B cell (primary cell): ENCODE measurements at regions not wholly inside any gene's neighbourhood (a gene's known extent, or its start where the extent isn't known, plus 50 kb on each side); places are given as distances from the start of the nearest gene placed in this dataset.

Source experiments
- ATAC-seq: fragments of 200-7000 bp; cut with Tn5 transposase; one replicate; pipeline ENCODE4 v1.10.0; 2021; ENCODE audit warnings: low read depth, mild to moderate bottlenecking, moderate number of reproducible peaks, moderate library complexity
- CTCF ChIA-PET: fragments of 350-600 bp; sonication (Branson Sonifier 250); formaldehyde crosslinking; loops from one replicate; lab custom pipeline; 2021; ENCODE audit warnings: antibody characterized with exemption, inconsistent platforms; lab: Charles Lee
- POLR2A ChIA-PET: fragments of 350-600 bp; sonication (Branson Sonifier 250); formaldehyde crosslinking; loops from one replicate; lab custom pipeline; 2021; ENCODE audit warnings: antibody characterized with exemption; lab: Charles Lee
- DNase-seq: peaks from one replicate; pipeline ENCODE4 v3.0.0; 2013
- H2AFZ ChIP-seq: 2 replicates; pipeline ENCODE4 v1.6.1; 2012; ENCODE audit warnings: mild to moderate bottlenecking, low read depth, low read length; ENCODE audit not compliant: insufficient read depth, poor library complexity, severe bottlenecking
- H3K27ac ChIP-seq, 2 donors: 1 replicate in 1 of 2; 2 replicates in 1 of 2; pipeline ENCODE4 v1.5.1; 2012 to 2013; ENCODE audit warnings: low read length in 2 of 2, mild to moderate bottlenecking in 2 of 2, moderate library complexity in 1 of 2
- H3K27me3 ChIP-seq, 4 experiments: fragments of 200-600 bp in 1 of 4; sonication (generic) in 1 of 4; replicated peaks in 1 of 4; 1 replicate in 2 of 4; 2 replicates in 2 of 4; pipeline versions ENCODE4 v1.6.1 to v1.7.0; 2013 to 2016; ENCODE audit warnings: low read length in 3 of 4, mild to moderate bottlenecking in 2 of 4, mixed read lengths in 1 of 4, moderate library complexity in 1 of 4; ENCODE audit not compliant: insufficient read depth in 4 of 4, control insufficient read depth in 3 of 4; ENCODE audit errors: control extremely low read depth in 1 of 4
- H3K36me3 ChIP-seq, 2 experiments: replicated peaks in 1 of 2; 1 replicate in 1 of 2; 2 replicates in 1 of 2; pipeline versions ENCODE4 v1.6.1 to v1.7.1; 2013; ENCODE audit warnings: low read length in 1 of 2; ENCODE audit not compliant: insufficient read depth in 2 of 2, control insufficient read depth in 1 of 2; ENCODE audit errors: control extremely low read depth in 1 of 2, extremely low read depth in 1 of 2
- H3K4me1 ChIP-seq, 2 donors: fragments of 200-600 bp in 1 of 2; sonication (generic) in 1 of 2; 1 replicate in 1 of 2; 2 replicates in 1 of 2; pipeline versions ENCODE4 v1.5.1 to v1.6.1; 2013 to 2017; ENCODE audit warnings: low read length in 2 of 2; ENCODE audit not compliant: control insufficient read depth in 2 of 2, insufficient read depth in 2 of 2
- H3K4me2 ChIP-seq: replicated peaks from 2 replicates; pipeline ENCODE3; 2012; ENCODE audit warnings: mild to moderate bottlenecking, low read depth, low read length; ENCODE audit not compliant: poor library complexity, severe bottlenecking
- H3K4me3 ChIP-seq, 5 experiments: fragments of 200-600 bp in 1 of 5; sonication (generic) in 1 of 5; 1 replicate in 3 of 5; 2 replicates in 2 of 5; pipeline versions ENCODE4 v1.5.1 to v1.7.0; 2011 to 2016; ENCODE audit warnings: low read length in 4 of 5, mild to moderate bottlenecking in 4 of 5, low read depth in 2 of 5, control low read depth in 1 of 5, moderate library complexity in 1 of 5; ENCODE audit not compliant: insufficient read depth in 1 of 5; ENCODE audit errors: control extremely low read depth in 1 of 5, extremely low read depth in 1 of 5
- H3K79me2 ChIP-seq: fragments of 200-600 bp; sonication (generic); one replicate; pipeline ENCODE4 v1.6.0; 2016; ENCODE audit warnings: low read length; ENCODE audit not compliant: control insufficient read depth, insufficient read depth
- H3K9ac ChIP-seq: fragments of 200-600 bp; sonication (generic); 2 replicates; pipeline ENCODE4 v1.6.1; 2017; ENCODE audit warnings: mild to moderate bottlenecking, low read length, moderate library complexity
- H3K9me3 ChIP-seq, 3 donors: one replicate each; pipeline versions ENCODE4 v1.6.1 to v1.7.1; 2013; ENCODE audit warnings: low read length in 2 of 3; ENCODE audit not compliant: control insufficient read depth in 2 of 3, insufficient read depth in 1 of 3; ENCODE audit errors: control extremely low read depth in 1 of 3
- H4K20me1 ChIP-seq: 2 replicates; pipeline ENCODE4 v1.6.0; 2012; ENCODE audit warnings: mild to moderate bottlenecking, low read length; ENCODE audit not compliant: insufficient read depth, control insufficient read depth, poor library complexity, severe bottlenecking
- H3K27ac Mint-ChIP-seq: one replicate; pipeline ENCODE4 v1.8.0; 2021; ENCODE audit warnings: mixed read lengths
- H3K27me3 Mint-ChIP-seq: one replicate; pipeline ENCODE4 v1.8.0; 2021; ENCODE audit warnings: mixed read lengths
- H3K4me1 Mint-ChIP-seq: one replicate; pipeline ENCODE4 v1.8.0; 2021; ENCODE audit warnings: mixed read lengths
- H3K4me3 Mint-ChIP-seq: one replicate; pipeline ENCODE4 v1.8.0; 2021; ENCODE audit warnings: mixed read lengths
- H3K9me3 Mint-ChIP-seq: one replicate; pipeline ENCODE4 v1.8.0; 2022; ENCODE audit warnings: mixed read lengths; ENCODE audit not compliant: insufficient read depth
- CTCF ChIP-seq: fragments of 200-600 bp; IDR thresholded peaks from one replicate; pipeline ENCODE4 v1.8.0; 2022; ENCODE audit warnings: antibody characterized with exemption, mild to moderate bottlenecking
- EZH2 ChIP-seq: IDR thresholded peaks from 2 replicates; pipeline ENCODE4 v1.6.1; 2012; ENCODE audit warnings: borderline replicate concordance, low read depth, mild to moderate bottlenecking, moderate library complexity, low read length; ENCODE audit not compliant: insufficient read depth, poor library complexity, severe bottlenecking
- WGBS: methylation state at CpG from one replicate; pipeline ENCODE4 v1.1.5; 2013; ENCODE audit warnings: missing lambda C conversion rate; ENCODE audit not compliant: insufficient coverage; 5-methylcytosine and 5-hydroxymethylcytosine counted together
- intact Hi-C: fragments of 100-400 bp; cut with micrococcal nuclease; formaldehyde crosslinking; loops from one replicate; pipeline ENCODE4 v1.10.0; 2022

GRCh38 chrX:39564751-39565150 is 533.0 kb downstream of the BCOR start:
- no peak overlapping the region for H3K4me3 ChIP-seq
- WGBS = no CpG with 5 or more reads among the region's 3 CpGs

GRCh38 chrX:39574178-39574577 is 523.6 kb downstream of the BCOR start:
- POLR2A ChIA-PET = interaction anchor here (0.6 kb wide), 1 partner anchor 231 kb away, joined by 3 read pairs; no protein-coding TSS in a partner anchor
- ATAC-seq = no peak
- CTCF ChIA-PET = no interaction called here
- no peak overlapping the region for H3K27ac Mint-ChIP-seq
- no peak overlapping the region for H3K4me3 Mint-ChIP-seq
- H3K4me1 Mint-ChIP-seq = peaks cover 8% of the 10 kb centered on the region
- Histone ChIP-seq H3K9ac (no peak overlapping the region), H3K79me2 (no peaks in the 10 kb centered on the region), H3K9me3 (no peaks in the 10 kb centered on the region), H3K27ac (no peak overlapping the region), H3K4me1 (peaks cover 3 to 10% of the 10 kb centered on the region in 2 donors), H2AFZ (no peak overlapping the region), H4K20me1 (no peaks in the 10 kb centered on the region), H3K27me3 (no peaks in the 10 kb centered on the region), H3K36me3 (no peaks in the 10 kb centered on the region), H3K4me3 (no peak overlapping the region), H3K4me2 (no peak overlapping the region)
- peaks cover 15% of the 10 kb centered on the region for H3K27me3 Mint-ChIP-seq
- DNase-seq = no peak
- intact Hi-C loops = no loop called here
- WGBS = no CpG with 5 or more reads among the region's 3 CpGs
- no peaks in the 10 kb centered on the region for H3K9me3 Mint-ChIP-seq
- no peak for TF ChIP-seq EZH2
- TF ChIP-seq CTCF = no peak

More at GRCh38 chrX:39564751-39565150, 533.0 kb downstream of the BCOR start:
- Histone ChIP-seq H3K36me3 (no peaks in the 10 kb centered on the region), H3K27me3 (no peaks in the 10 kb centered on the region), H4K20me1 (no peaks in the 10 kb centered on the region), H3K9me3 (peaks cover 0 to 6% (median 0%) of the 10 kb centered on the region in 3 donors), H2AFZ (no peak overlapping the region), H3K9ac (no peak overlapping the region), H3K79me2 (no peaks in the 10 kb centered on the region), H3K4me1 (peaks cover 10% of the 10 kb centered on the region in 2 donors), H3K4me2 (no peak overlapping the region), H3K27ac (no peak overlapping the region)
- H3K27me3 Mint-ChIP-seq = peaks cover 3% of the 10 kb centered on the region
- ChIA-PET CTCF (no interaction called here), POLR2A (no interaction called here)
- DNase-seq (no peak), ATAC-seq (no peak)
- peaks cover 23% of the 10 kb centered on the region for H3K4me1 Mint-ChIP-seq
- H3K27ac Mint-ChIP-seq = no peak overlapping the region
- H3K9me3 Mint-ChIP-seq = no peaks in the 10 kb centered on the region
- intact Hi-C loops = no loop called here
- TF ChIP-seq EZH2 (no peak), CTCF (no peak)
- no peak overlapping the region for H3K4me3 Mint-ChIP-seq
